Activated T-cell treated with anti-CD3 and anti-CD28 coated beads, Interleukin-2, amount 50 U/mL, for 4 hours (primary cell): ENCODE measurements at regions not wholly inside any gene's neighbourhood (a gene's known extent, or its start where the extent isn't known, plus 50 kb on each side); places are given as distances from the start of the nearest gene placed in this dataset.
"Not testable (repeated sequence)": the region's sequence is repeated elsewhere in the genome, so short reads cannot be mapped to it uniquely, and the experiment has no call there.

Experiments
- ATAC-seq, 2 donors: fragments of 200-7000 bp; cut with Tn5 transposase; one replicate each; pipeline ENCODE4 v1.10.0; 2021
- DNase-seq: peaks from one replicate; pipeline ENCODE4 v3.0.0-alpha.2; 2020
- H3K27me3 Mint-ChIP-seq: one replicate; pipeline ENCODE4 v1.8.0; 2021; ENCODE audit warnings: low read depth, mixed read lengths
- H3K36me3 Mint-ChIP-seq: one replicate; pipeline ENCODE4 v1.8.0; 2022; ENCODE audit warnings: mixed read lengths; ENCODE audit not compliant: insufficient read depth
- H3K4me1 Mint-ChIP-seq: one replicate; pipeline ENCODE4 v1.8.0; 2021; ENCODE audit warnings: low read depth, mixed read lengths
- H3K4me3 Mint-ChIP-seq: one replicate; pipeline ENCODE4 v1.8.0; 2021; ENCODE audit warnings: mild to moderate bottlenecking, moderate library complexity, mixed read lengths
- H3K9me3 Mint-ChIP-seq: one replicate; pipeline ENCODE4 v1.8.0; 2021; ENCODE audit warnings: mixed read lengths

GRCh38 chr5:89698028-89698427 is 711.5 kb downstream of the CETN3 start:
- H3K4me3 Mint-ChIP-seq, result no peak overlapping the region
- H3K27me3 Mint-ChIP-seq, result no peaks in the 10 kb centered on the region
- DNase-seq (no peak), ATAC-seq (no peak)
- H3K4me1 Mint-ChIP-seq, result no peaks in the 10 kb centered on the region
- H3K36me3 Mint-ChIP-seq, result no peaks in the 10 kb centered on the region
- peaks cover 15% of the 10 kb centered on the region for H3K9me3 Mint-ChIP-seq

DNA sequence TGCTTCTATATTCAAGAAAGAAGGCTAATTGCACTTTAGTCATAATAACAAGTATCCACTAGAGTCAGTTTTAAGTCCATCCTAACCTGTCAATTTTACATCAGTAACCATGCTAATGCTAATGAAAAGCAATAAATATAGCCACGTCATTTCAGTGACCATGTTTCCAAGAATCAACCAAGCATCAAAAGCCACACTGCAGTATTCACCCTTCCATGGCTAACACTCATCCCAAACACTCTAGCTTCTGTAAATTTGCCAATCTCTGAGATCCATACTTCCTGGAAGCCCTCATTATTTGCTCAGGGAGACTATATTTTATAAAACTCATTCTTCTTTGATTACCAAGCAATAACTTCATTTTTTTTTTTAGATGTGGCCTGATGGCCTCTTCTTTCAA is 712.0 kb downstream of the CETN3 start:
- peaks cover 15% of the 10 kb centered on the region for H3K9me3 Mint-ChIP-seq
- no peak for ATAC-seq
- H3K27me3 Mint-ChIP-seq, result no peaks in the 10 kb centered on the region
- no peak overlapping the region for H3K4me3 Mint-ChIP-seq
- H3K4me1 Mint-ChIP-seq, result no peaks in the 10 kb centered on the region
- no peak for DNase-seq
- no peaks in the 10 kb centered on the region for H3K36me3 Mint-ChIP-seq

- no peaks in the 10 kb centered on the region for H3K4me1 Mint-ChIP-seq
These were observed 714.2 kb downstream of the CETN3 start for GRCh38 chr5:89695371-89695770.

DNA sequence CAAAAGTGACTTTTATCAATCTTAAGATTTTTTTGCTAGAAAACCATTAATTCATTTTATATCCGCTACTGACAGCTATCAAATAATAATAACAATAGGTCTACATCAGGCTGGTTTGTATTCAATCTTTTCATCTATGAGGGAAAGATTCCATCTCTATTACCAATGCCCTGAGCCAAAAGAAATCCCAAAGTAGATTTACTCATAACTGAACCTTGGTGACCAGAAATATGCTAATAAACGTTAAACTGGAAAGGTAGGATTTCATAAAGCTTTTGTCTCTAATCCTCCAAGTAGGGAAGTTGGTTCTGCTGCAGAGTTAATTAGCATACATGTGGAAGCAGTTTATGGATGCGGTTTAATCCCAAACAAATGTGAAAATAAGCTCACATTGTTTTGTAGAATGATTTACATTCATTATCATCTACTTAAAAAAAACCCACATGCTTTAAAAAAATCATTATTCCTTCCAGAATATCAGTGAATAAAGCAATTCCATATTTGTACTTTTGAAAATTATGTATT is 715.5 kb downstream of the CETN3 start:
- Mint-ChIP-seq H3K9me3 (peaks cover 6% of the 10 kb centered on the region), H3K4me3 (no peak overlapping the region), H3K36me3 (no peaks in the 10 kb centered on the region), H3K4me1 (no peaks in the 10 kb centered on the region), H3K27me3 (no peaks in the 10 kb centered on the region)
- no peak for ATAC-seq
- DNase-seq, result no peak

More at GRCh38 chr5:89695371-89695770, 714.2 kb downstream of the CETN3 start:
- H3K9me3 Mint-ChIP-seq, result peaks cover 11% of the 10 kb centered on the region
- no peak overlapping the region for H3K4me3 Mint-ChIP-seq
- ATAC-seq (no peak), DNase-seq (no peak)
- H3K27me3 Mint-ChIP-seq, result no peaks in the 10 kb centered on the region
- no peaks in the 10 kb centered on the region for H3K36me3 Mint-ChIP-seq

- no peaks in the 10 kb centered on the region for H3K27me3 Mint-ChIP-seq
- no peak overlapping the region for H3K4me3 Mint-ChIP-seq
- H3K9me3 Mint-ChIP-seq, result no peaks in the 10 kb centered on the region
These were observed 719.2 kb downstream of the CETN3 start for GRCh38 chr5:89690331-89690730.

GRCh38 chr5:89686081-89686765 is 723.3 kb downstream of the CETN3 start:
- Mint-ChIP-seq H3K27me3 (no peaks in the 10 kb centered on the region), H3K4me1 (no peaks in the 10 kb centered on the region), H3K36me3 (no peaks in the 10 kb centered on the region), H3K9me3 (peaks cover 14% of the 10 kb centered on the region), H3K4me3 (no peak overlapping the region)
- ATAC-seq (no peak), DNase-seq (no peak)

More at GRCh38 chr5:89690331-89690730, 719.2 kb downstream of the CETN3 start:
- no peak for ATAC-seq
- Mint-ChIP-seq H3K36me3 (no peaks in the 10 kb centered on the region), H3K4me1 (no peaks in the 10 kb centered on the region)
- DNase-seq, result no peak

GRCh38 chr5:89676634-89677033 is 732.9 kb downstream of the CETN3 start:
- DNase-seq (no peak), ATAC-seq (no peak)
- no peak overlapping the region for H3K4me3 Mint-ChIP-seq
- H3K4me1 Mint-ChIP-seq, result no peaks in the 10 kb centered on the region
- H3K36me3 Mint-ChIP-seq, result no peaks in the 10 kb centered on the region
- H3K9me3 Mint-ChIP-seq, result peaks cover 17% of the 10 kb centered on the region
- H3K27me3 Mint-ChIP-seq, result no peaks in the 10 kb centered on the region

DNA sequence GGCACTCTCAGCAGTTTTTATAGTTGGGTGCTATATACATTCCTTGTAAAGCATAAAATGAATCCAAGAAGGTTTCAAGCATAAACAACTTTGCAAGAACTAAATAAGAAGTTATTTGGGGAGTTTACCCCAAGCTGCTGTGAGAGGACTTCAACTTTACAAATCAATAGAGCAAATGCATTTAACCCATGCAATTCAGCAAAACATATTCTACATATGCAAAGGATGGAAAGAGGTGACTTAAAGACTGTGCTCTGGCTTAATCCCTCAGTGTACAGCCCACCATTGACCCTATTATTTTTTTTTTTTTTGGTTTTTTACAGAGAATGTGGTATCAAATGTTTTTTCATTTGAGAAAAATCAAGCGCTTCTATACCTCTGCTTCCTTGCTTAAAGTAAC is 736.5 kb downstream of the CETN3 start:
- no peak overlapping the region for H3K4me3 Mint-ChIP-seq
- DNase-seq, result no peak
- no peaks in the 10 kb centered on the region for H3K4me1 Mint-ChIP-seq

GRCh38 chr5:89668821-89669220 is 740.7 kb downstream of the CETN3 start:
- Mint-ChIP-seq H3K4me1 (no peaks in the 10 kb centered on the region), H3K36me3 (no peaks in the 10 kb centered on the region)

More for the DNA sequence above, 736.5 kb downstream of the CETN3 start:
- ATAC-seq, result no peak
- Mint-ChIP-seq H3K27me3 (no peaks in the 10 kb centered on the region), H3K9me3 (peaks cover 9% of the 10 kb centered on the region), H3K36me3 (no peaks in the 10 kb centered on the region)

DNA sequence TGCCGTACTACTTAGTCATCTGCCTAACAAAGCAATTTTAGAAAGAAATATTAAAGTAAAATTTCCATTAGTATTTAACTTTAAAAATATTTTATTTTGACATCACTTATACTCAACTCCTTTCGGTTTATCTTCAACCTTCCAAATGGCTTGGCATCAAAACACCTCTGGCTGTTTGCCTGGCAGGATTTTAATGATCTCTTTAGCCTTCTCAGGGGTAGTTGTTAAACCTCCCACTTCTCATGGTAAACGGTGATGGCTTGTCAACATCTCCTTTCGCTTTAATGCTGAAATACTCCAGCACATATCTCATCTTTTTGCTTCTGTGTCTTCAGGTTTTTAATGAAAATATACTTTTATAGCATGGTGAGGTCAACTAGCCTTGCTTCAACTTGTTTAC is 747.1 kb downstream of the CETN3 start:
- no peak for ATAC-seq
- H3K4me1 Mint-ChIP-seq, result no peaks in the 10 kb centered on the region
- no peak for DNase-seq
- peaks cover 33% of the 10 kb centered on the region for H3K9me3 Mint-ChIP-seq
- H3K36me3 Mint-ChIP-seq, result no peaks in the 10 kb centered on the region
- no peak overlapping the region for H3K4me3 Mint-ChIP-seq
- no peaks in the 10 kb centered on the region for H3K27me3 Mint-ChIP-seq

More at GRCh38 chr5:89668821-89669220, 740.7 kb downstream of the CETN3 start:
- H3K4me3 Mint-ChIP-seq, result no peak overlapping the region
- DNase-seq, result no peak
- peaks cover 12% of the 10 kb centered on the region for H3K9me3 Mint-ChIP-seq
- no peaks in the 10 kb centered on the region for H3K27me3 Mint-ChIP-seq
- no peak for ATAC-seq

GRCh38 chr5:89638871-89639270 is 755.9 kb upstream of the MEF2C start:
- Mint-ChIP-seq H3K27me3 (no peaks in the 10 kb centered on the region), H3K36me3 (no peaks in the 10 kb centered on the region), H3K9me3 (peaks cover 11% of the 10 kb centered on the region), H3K4me3 (no peak overlapping the region), H3K4me1 (no peaks in the 10 kb centered on the region)
- no peak for ATAC-seq
- DNase-seq, result no peak

- not testable (repeated sequence) for H3K4me3 Mint-ChIP-seq, ATAC-seq, H3K36me3 Mint-ChIP-seq, H3K4me1 Mint-ChIP-seq, H3K27me3 Mint-ChIP-seq, DNase-seq
- peaks cover 17% of the 10 kb centered on the region for H3K9me3 Mint-ChIP-seq
These were observed 751.2 kb upstream of the MEF2C start for GRCh38 chr5:89634176-89634575.

DNA sequence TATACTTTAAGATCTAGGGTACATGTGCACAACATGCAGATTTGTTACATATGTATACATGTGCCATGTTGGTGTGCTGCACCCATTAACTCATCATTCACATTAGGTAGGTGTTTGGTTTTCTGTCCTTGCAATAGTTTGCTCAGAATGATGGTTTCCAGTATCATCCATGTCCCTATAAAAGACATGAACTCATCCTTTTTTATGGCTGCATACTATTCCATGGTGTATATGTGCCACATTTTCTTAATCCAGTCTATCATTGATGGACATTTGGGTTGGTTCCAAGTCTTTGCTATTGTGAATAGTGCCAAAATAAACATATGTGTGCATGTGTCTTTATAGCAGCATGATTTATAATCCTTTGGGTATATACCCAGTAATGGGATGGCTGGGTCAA is 747.1 kb upstream of the MEF2C start:
- not testable (repeated sequence) for H3K4me3 Mint-ChIP-seq, H3K4me1 Mint-ChIP-seq, ATAC-seq, DNase-seq, H3K36me3 Mint-ChIP-seq, H3K27me3 Mint-ChIP-seq
- peaks cover 20% of the 10 kb centered on the region for H3K9me3 Mint-ChIP-seq

- H3K4me3 Mint-ChIP-seq, result no peak overlapping the region
- H3K27me3 Mint-ChIP-seq, result no peaks in the 10 kb centered on the region
These were observed 746.1 kb upstream of the MEF2C start for GRCh38 chr5:89628876-89629635.

More at GRCh38 chr5:89628876-89629635, 746.1 kb upstream of the MEF2C start:
- Mint-ChIP-seq H3K36me3 (no peaks in the 10 kb centered on the region), H3K9me3 (peaks cover 15% of the 10 kb centered on the region), H3K4me1 (no peaks in the 10 kb centered on the region)
- no peak for DNase-seq
- no peak for ATAC-seq
